ENCODE measurements at regions not wholly inside any gene's neighbourhood (a gene's known extent, or its start where the extent isn't known, plus 50 kb on each side); places are given as distances from the start of the nearest gene placed in this dataset.

DNA sequence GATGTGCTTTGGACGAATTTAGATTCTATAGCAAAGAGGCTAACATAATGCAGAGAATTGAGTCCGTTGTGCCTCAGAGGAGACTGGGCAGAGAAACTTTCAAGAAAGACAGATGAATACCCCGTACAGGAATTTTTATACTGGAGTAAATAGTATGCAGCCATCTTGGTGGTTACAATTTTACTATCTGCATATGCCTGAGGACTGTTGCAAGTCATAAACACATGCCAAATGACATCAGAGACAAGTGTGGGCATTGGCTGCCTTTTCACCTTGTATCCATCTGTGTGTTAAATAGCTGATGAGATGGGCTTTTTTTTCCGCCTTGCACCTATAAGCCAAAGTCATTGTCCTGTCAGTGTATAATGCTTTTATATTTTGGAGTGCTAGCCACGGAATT, 267.5 kb upstream of the SP4 start:
- no peak for DNase-seq (ENCODE audit: extremely low spot score, unreplicated experiment)
- Mint-ChIP-seq H3K27ac (no peak overlapping the region), H3K36me3 (no peaks in the 10 kb centered on the region), H3K9me3 (peaks cover 6% of the 10 kb centered on the region), H3K27me3 (peaks cover 39% of the 10 kb centered on the region), H3K4me3 (no peak overlapping the region), H3K4me1 (ENCODE audit: unreplicated experiment) (no peaks in the 10 kb centered on the region)
- no peak for TF ChIP-seq CTCF (conservative IDR thresholded peaks at IDR 0.05)

GRCh38 chr7:21167942-21168341, 259.9 kb upstream of the SP4 start:
- peaks cover 17% of the 10 kb centered on the region for H3K4me1 Mint-ChIP-seq (ENCODE audit: unreplicated experiment)
- no peak overlapping the region for H3K4me3 Mint-ChIP-seq
- no peaks in the 10 kb centered on the region for H3K36me3 Mint-ChIP-seq
- H3K27me3 Mint-ChIP-seq: peaks cover 80% of the 10 kb centered on the region
- H3K27ac Mint-ChIP-seq: no peak overlapping the region
- DNase-seq (ENCODE audit: extremely low spot score, unreplicated experiment): no peak
- TF ChIP-seq CTCF (conservative IDR thresholded peaks at IDR 0.05): no peak
- H3K9me3 Mint-ChIP-seq: peaks cover 6% of the 10 kb centered on the region

DNA sequence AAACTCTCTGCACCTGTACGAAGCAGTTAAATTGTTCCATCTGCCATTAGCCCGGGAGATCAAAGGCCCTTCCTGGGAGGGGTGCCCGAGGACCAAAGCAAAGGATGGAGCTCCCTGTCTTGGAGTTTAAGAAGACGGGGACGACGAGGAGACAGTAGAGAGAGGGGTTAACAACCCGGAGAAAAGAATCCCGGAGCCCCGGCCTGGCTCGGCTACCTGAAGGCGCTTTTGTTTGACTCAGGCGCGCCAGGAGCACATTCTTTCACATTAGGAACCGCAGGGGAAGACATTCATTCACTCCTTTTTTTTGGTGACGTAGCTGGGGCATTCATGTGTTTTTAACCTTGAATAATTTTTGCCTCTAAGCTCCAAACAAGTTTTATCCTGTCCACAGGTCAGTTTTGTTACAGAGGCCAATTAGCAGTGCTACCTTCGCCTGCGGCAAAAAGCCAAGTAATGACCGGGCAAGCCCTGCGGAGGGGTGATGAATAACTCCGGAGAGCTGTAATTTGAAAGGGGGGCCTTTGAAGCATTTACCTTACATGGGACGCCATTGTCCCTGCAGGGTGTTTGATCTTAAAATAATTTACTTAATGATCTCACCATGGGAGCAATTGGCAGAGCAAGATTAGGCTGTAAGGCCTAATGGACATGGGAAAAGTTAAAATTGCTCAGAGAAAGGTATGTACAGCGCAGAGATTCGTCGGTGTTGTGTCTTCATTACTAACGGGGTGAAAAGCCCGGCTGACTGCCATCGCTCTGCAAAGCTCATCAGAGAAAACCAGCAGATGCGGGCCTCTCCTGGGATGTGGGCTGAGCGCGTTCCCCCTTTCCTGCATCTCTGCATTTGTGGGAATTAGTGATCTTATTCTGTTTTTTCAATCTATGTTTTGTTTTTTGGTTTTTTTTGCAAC, 258.0 kb upstream of the SP4 start:
- Mint-ChIP-seq H3K4me3 (peak overlapping the region; percentile 72), H3K27ac (no peak overlapping the region), H3K36me3 (peaks cover 4% of the 10 kb centered on the region), H3K27me3 (peaks cover 89% of the 10 kb centered on the region), H3K9me3 (peaks cover under 1% of the 10 kb centered on the region), H3K4me1 (ENCODE audit: unreplicated experiment) (peaks cover 17% of the 10 kb centered on the region)
- TF ChIP-seq CTCF (conservative IDR thresholded peaks at IDR 0.05): no peak
- DNase-seq (ENCODE audit: extremely low spot score, unreplicated experiment): no peak

GRCh38 chr7:21172800-21173199, 255.1 kb upstream of the SP4 start:
- H3K27me3 Mint-ChIP-seq: peaks cover 74% of the 10 kb centered on the region
- no peak overlapping the region for H3K27ac Mint-ChIP-seq
- no peak for TF ChIP-seq CTCF (conservative IDR thresholded peaks at IDR 0.05)
- peaks cover 4% of the 10 kb centered on the region for H3K36me3 Mint-ChIP-seq
- no peaks in the 10 kb centered on the region for H3K9me3 Mint-ChIP-seq
- DNase-seq (ENCODE audit: extremely low spot score, unreplicated experiment): no peak
- H3K4me3 Mint-ChIP-seq: no peak overlapping the region
- peaks cover 17% of the 10 kb centered on the region for H3K4me1 Mint-ChIP-seq (ENCODE audit: unreplicated experiment)

GRCh38 chr7:21173436-21173835, 254.4 kb upstream of the SP4 start:
- DNase-seq (ENCODE audit: extremely low spot score, unreplicated experiment): no peak
- H3K27me3 Mint-ChIP-seq: peaks cover 68% of the 10 kb centered on the region
- H3K27ac Mint-ChIP-seq: no peak overlapping the region
- H3K36me3 Mint-ChIP-seq: peaks cover 4% of the 10 kb centered on the region
- TF ChIP-seq CTCF (conservative IDR thresholded peaks at IDR 0.05): no peak
- peaks cover 17% of the 10 kb centered on the region for H3K4me1 Mint-ChIP-seq (ENCODE audit: unreplicated experiment)
- no peaks in the 10 kb centered on the region for H3K9me3 Mint-ChIP-seq
- H3K4me3 Mint-ChIP-seq: no peak overlapping the region
